ENCODE measurements at regions not wholly inside any gene's neighbourhood (a gene's known extent, or its start where the extent isn't known, plus 50 kb on each side); places are given as distances from the start of the nearest gene placed in this dataset.

DNA sequence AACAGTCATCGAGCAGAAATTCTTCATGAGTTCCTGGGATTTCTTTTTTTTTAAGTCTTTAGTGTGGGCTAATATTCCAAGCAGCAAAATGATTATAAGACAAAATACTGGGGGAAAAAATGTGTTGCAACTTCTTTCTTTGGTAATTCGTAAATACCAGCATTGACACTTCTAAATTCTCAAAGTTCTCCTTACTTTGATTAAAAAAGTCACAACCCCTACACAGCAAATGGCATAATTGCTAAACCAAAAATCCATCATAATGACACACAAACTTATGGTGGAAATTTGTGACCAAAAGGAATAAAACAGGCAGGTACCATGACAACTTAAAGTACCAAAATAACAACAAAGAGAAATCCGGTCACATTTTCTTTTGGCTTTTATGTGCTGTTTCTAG lies 585.2 kb upstream of the PKN2 start:
- TF ChIP-seq, protein P1, sequence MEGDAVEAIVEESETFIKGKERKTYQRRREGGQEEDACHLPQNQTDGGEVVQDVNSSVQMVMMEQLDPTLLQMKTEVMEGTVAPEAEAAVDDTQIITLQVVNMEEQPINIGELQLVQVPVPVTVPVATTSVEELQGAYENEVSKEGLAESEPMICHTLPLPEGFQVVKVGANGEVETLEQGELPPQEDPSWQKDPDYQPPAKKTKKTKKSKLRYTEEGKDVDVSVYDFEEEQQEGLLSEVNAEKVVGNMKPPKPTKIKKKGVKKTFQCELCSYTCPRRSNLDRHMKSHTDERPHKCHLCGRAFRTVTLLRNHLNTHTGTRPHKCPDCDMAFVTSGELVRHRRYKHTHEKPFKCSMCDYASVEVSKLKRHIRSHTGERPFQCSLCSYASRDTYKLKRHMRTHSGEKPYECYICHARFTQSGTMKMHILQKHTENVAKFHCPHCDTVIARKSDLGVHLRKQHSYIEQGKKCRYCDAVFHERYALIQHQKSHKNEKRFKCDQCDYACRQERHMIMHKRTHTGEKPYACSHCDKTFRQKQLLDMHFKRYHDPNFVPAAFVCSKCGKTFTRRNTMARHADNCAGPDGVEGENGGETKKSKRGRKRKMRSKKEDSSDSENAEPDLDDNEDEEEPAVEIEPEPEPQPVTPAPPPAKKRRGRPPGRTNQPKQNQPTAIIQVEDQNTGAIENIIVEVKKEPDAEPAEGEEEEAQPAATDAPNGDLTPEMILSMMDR (conservative IDR thresholded peaks at IDR 0.05; ENCODE audit: low read depth, low read length) = no peak
- TF ChIP-seq EZH2 (IDR thresholded peaks at IDR 0.05; ENCODE audit: low read length, unreplicated experiment) = no peak
- no peak for TF ChIP-seq EZH2phosphoT487 (IDR thresholded peaks at IDR 0.05; ENCODE audit: borderline replicate concordance, low read length)

Measured in PC-3 (cell line).